B cell (primary cell): ENCODE measurements at regions not wholly inside any gene's neighbourhood (a gene's known extent, or its start where the extent isn't known, plus 50 kb on each side); places are given as distances from the start of the nearest gene placed in this dataset.

Experiments
- CTCF ChIP-seq: fragments of 200-600 bp; IDR thresholded peaks from one replicate; pipeline ENCODE4 v1.8.0; 2022; ENCODE audit warnings: antibody characterized with exemption, mild to moderate bottlenecking
- EZH2 ChIP-seq: IDR thresholded peaks from 2 replicates; pipeline ENCODE4 v1.6.1; 2012; ENCODE audit warnings: borderline replicate concordance, low read depth, mild to moderate bottlenecking, moderate library complexity, low read length; ENCODE audit not compliant: insufficient read depth, poor library complexity, severe bottlenecking

DNA sequence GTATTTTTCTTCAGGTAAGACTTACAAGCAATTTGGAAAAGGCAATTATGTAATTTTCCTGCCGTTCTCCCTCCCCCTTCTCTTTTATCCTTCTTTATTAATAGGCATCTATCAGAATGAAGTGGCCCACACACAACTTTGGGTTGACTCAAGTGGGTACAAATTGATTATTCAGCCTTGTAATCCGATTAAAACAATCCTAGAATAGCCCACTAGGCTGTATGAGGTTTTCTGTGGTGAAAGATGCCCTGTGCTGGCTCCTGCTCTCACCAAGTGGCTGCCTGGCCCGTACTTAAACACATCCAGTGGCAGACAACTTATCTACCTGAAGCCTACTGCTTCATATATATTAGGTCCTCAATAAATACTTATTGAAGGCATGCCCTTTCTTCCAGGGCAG is 177.3 kb upstream of the C9orf72 start:
- TF ChIP-seq CTCF (no peak), EZH2 (no peak)
